ENCODE measurements at regions not wholly inside any gene's neighbourhood (a gene's known extent, or its start where the extent isn't known, plus 50 kb on each side); places are given as distances from the start of the nearest gene placed in this dataset.

- WGBS, result 75% methylated on average over 1 of the region's 1 CpG
- no peak overlapping the region for H3K27ac ChIP-seq (replicated peaks in 1 of 4)
- TF ChIP-seq POLR2AphosphoS5 (IDR thresholded peaks at IDR 0.05), result no peak
- TF ChIP-seq EP300 (IDR thresholded peaks at IDR 0.05), result no peak
- no peak for TF ChIP-seq POLR2A (IDR thresholded peaks at IDR 0.05; ENCODE audit: low read depth)
- TF ChIP-seq CTCF (IDR thresholded peaks at IDR 0.05), result no peak
- H3K9me3 ChIP-seq, result no peaks in the 10 kb centered on the region
- no peaks in the 10 kb centered on the region for H3K4me1 ChIP-seq
- intact Hi-C loops (cut with DNase I), result no loop called here
- no peak overlapping the region for H3K4me3 ChIP-seq
- H3K36me3 ChIP-seq, result no peaks in the 10 kb centered on the region
- DNase-seq (ENCODE audit: extremely low spot score), result no peak
- H3K27me3 ChIP-seq, result no peaks in the 10 kb centered on the region
Measured at GRCh38 chr6:103062136-103062535, 1668.6 kb downstream of the GRIK2 start.

GRCh38 chr6:103047567-103047966 is 1654.1 kb downstream of the GRIK2 start:
- no peak for DNase-seq (ENCODE audit: extremely low spot score)
- Histone ChIP-seq H3K9me3 (no peaks in the 10 kb centered on the region), H3K36me3 (no peaks in the 10 kb centered on the region), H3K27ac (replicated peaks in 1 of 4) (no peak overlapping the region), H3K4me1 (no peaks in the 10 kb centered on the region), H3K27me3 (no peaks in the 10 kb centered on the region), H3K4me3 (no peak overlapping the region)
- TF ChIP-seq POLR2AphosphoS5 (IDR thresholded peaks at IDR 0.05), result no peak
- no peak for TF ChIP-seq POLR2A (IDR thresholded peaks at IDR 0.05; ENCODE audit: low read depth)
- no peak for TF ChIP-seq EP300 (IDR thresholded peaks at IDR 0.05)
- no peak for TF ChIP-seq CTCF (IDR thresholded peaks at IDR 0.05)
- intact Hi-C loops (cut with DNase I), result no loop called here

- TF ChIP-seq EP300 (IDR thresholded peaks at IDR 0.05) (no peak), POLR2A (IDR thresholded peaks at IDR 0.05; ENCODE audit: low read depth) (no peak)
- H3K4me3 ChIP-seq, result no peak overlapping the region
- H3K36me3 ChIP-seq, result no peaks in the 10 kb centered on the region
- no peak overlapping the region for H3K27ac ChIP-seq (replicated peaks in 1 of 4)
- DNase-seq (ENCODE audit: extremely low spot score), result no peak
- H3K9me3 ChIP-seq, result no peaks in the 10 kb centered on the region
- intact Hi-C loops (cut with DNase I), result no loop called here
- 49% methylated on average over 5 of the region's 5 CpGs for WGBS
- no peaks in the 10 kb centered on the region for H3K4me1 ChIP-seq
- no peaks in the 10 kb centered on the region for H3K27me3 ChIP-seq
Measured at GRCh38 chr6:103042336-103042735, 1648.8 kb downstream of the GRIK2 start.

DNA sequence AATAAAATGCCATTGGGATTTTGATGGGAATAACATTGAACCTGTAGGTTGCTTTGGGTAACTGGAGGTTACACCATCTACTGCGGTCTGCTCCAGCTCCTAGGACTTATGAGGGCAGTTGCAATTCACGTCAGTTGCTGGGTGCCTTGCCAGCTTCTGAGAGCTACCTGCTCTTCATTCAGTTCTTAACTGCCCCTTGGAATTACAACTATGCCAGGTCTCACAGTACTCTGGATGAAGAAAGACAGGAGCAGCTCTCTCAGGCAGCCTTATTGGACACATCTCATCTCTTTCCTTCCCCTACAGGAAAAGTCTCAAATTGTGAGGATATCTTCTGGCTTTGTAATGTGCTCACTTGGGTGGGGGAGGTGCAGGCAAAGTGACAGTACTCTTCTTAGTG is 1643.3 kb downstream of the GRIK2 start:
- no peaks in the 10 kb centered on the region for H3K9me3 ChIP-seq
- H3K27ac ChIP-seq (replicated peaks in 1 of 4), result no peak overlapping the region
- H3K4me1 ChIP-seq, result no peaks in the 10 kb centered on the region
- 81% methylated on average over 2 of the region's 2 CpGs for WGBS
- no peaks in the 10 kb centered on the region for H3K36me3 ChIP-seq
- no peak overlapping the region for H3K4me3 ChIP-seq
- DNase-seq (ENCODE audit: extremely low spot score), result no peak
- intact Hi-C loops (cut with DNase I), result no loop called here
- H3K27me3 ChIP-seq, result no peaks in the 10 kb centered on the region
- TF ChIP-seq EP300 (IDR thresholded peaks at IDR 0.05), result no peak

DNA sequence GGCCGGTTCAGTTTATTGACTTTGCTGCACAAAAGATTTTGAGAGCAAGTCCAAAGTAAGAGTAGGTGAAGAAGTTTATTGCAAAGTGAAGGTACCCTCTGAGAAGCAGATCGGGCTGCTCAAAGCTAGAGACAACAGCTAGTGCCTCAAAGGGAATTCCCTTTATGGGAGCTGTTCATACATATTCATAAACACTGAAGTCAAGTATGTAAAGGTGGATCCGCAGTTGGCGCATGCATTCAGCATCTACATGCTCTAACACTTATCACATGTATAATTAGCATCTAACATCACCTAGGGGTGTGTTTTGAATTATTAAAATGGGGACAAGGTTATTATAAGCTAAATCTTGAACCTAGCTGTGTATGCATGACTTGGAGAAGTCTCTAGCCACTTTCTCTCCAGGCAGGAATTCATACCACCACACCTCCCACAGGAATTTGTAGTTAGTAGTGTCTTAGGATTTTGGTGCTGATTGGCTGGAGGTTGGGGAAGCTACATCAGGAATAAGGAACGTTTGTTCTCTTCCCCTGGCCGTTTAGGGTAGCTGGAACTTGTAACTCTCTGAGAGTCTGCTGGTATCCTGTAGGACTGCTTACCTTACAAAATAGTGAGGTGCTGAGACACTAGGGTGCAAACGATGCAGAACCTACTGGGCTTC is 1633.9 kb downstream of the GRIK2 start:
- H3K9me3 ChIP-seq, result no peaks in the 10 kb centered on the region
- TF ChIP-seq POLR2A (IDR thresholded peaks at IDR 0.05; ENCODE audit: low read depth) (no peak), CTCF (IDR thresholded peaks at IDR 0.05) (no peak), EP300 (IDR thresholded peaks at IDR 0.05) (no peak), POLR2AphosphoS5 (IDR thresholded peaks at IDR 0.05) (no peak)

DNA sequence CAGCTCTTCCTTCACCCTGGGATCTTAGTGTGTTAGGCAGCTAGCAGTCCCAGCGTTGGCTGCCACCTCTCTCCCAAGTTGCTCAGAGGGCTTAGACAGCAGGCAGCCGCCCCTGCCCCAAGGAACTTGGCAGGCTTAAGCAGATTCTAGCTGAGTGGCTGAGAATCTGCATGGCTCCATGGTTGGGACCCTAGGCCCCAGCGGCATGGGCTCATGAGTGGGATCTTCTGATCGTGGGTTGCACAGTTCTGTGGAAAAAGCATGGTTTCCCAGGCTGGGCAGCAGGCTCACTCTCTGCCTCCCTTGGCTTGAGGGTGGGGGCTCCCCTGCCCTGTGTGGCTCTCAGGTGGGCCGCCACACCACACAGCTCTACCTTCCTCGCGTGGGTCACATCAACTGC is 1624.9 kb downstream of the GRIK2 start:
- Histone ChIP-seq H3K4me3 (no peak overlapping the region), H3K9me3 (no peaks in the 10 kb centered on the region), H3K27ac (replicated peaks in 1 of 4) (no peak overlapping the region), H3K27me3 (no peaks in the 10 kb centered on the region), H3K36me3 (no peaks in the 10 kb centered on the region), H3K4me1 (no peaks in the 10 kb centered on the region)
- intact Hi-C loops (cut with DNase I), result no loop called here
- no peak for TF ChIP-seq POLR2A (IDR thresholded peaks at IDR 0.05; ENCODE audit: low read depth)
- 91% methylated on average over 5 of the region's 7 CpGs for WGBS
- DNase-seq (ENCODE audit: extremely low spot score), result no peak

More for the DNA sequence above, 1633.9 kb downstream of the GRIK2 start:
- no peak for DNase-seq (ENCODE audit: extremely low spot score)
- Histone ChIP-seq H3K36me3 (no peaks in the 10 kb centered on the region), H3K27ac (replicated peaks in 1 of 4) (no peak overlapping the region), H3K4me1 (no peaks in the 10 kb centered on the region), H3K4me3 (no peak overlapping the region), H3K27me3 (no peaks in the 10 kb centered on the region)
- intact Hi-C loops (cut with DNase I), result no loop called here
- 74% methylated on average over 7 of the region's 7 CpGs for WGBS

Measured in esophagus muscularis mucosa (tissue), 4 donors.